GM21619 (cell line): ENCODE measurements at regions not wholly inside any gene's neighbourhood (a gene's known extent, or its start where the extent isn't known, plus 50 kb on each side); places are given as distances from the start of the nearest gene placed in this dataset.

Source experiments
- ATAC-seq: cut with Tn5 transposase; IDR thresholded peaks from one replicate; pipeline ENCODE4 v1.9.1; 2021; ENCODE audit not compliant: unreplicated experiment

- no peak for ATAC-seq
These were observed 451.1 kb upstream of the FAT1 start for GRCh38 chr4:187174749-187175148.

- ATAC-seq = no peak
These were observed 451.5 kb upstream of the FAT1 start for GRCh38 chr4:187175197-187175596.

GRCh38 chr4:187176261-187176910 lies 452.7 kb upstream of the FAT1 start:
- ATAC-seq = no peak

GRCh38 chr4:187178084-187178483 lies 454.4 kb upstream of the FAT1 start:
- ATAC-seq = no peak

GRCh38 chr4:187178587-187178986 lies 454.9 kb upstream of the FAT1 start:
- ATAC-seq = no peak

- no peak for ATAC-seq
These were observed 455.7 kb upstream of the FAT1 start for GRCh38 chr4:187179086-187180058.

GRCh38 chr4:187181054-187181453 lies 457.4 kb upstream of the FAT1 start:
- no peak for ATAC-seq

GRCh38 chr4:187183346-187183745 lies 459.7 kb upstream of the FAT1 start:
- no peak for ATAC-seq

GRCh38 chr4:187183826-187184225 lies 460.2 kb upstream of the FAT1 start:
- ATAC-seq = no peak

- ATAC-seq = no peak
These were observed 460.9 kb upstream of the FAT1 start for GRCh38 chr4:187184508-187184907.

- ATAC-seq = no peak
These were observed 464.5 kb upstream of the FAT1 start for GRCh38 chr4:187188118-187188517.

GRCh38 chr4:187188741-187189140 lies 465.1 kb upstream of the FAT1 start:
- ATAC-seq = no peak

GRCh38 chr4:187190390-187190789 lies 466.7 kb upstream of the FAT1 start:
- no peak for ATAC-seq

GRCh38 chr4:187191676-187192075 lies 468.0 kb upstream of the FAT1 start:
- ATAC-seq = no peak

GRCh38 chr4:187192266-187192665 lies 468.6 kb upstream of the FAT1 start:
- no peak for ATAC-seq

GRCh38 chr4:187193141-187193540 lies 469.5 kb upstream of the FAT1 start:
- no peak for ATAC-seq

- no peak for ATAC-seq
These were observed 480.8 kb upstream of the FAT1 start for GRCh38 chr4:187204389-187204918.

- no peak for ATAC-seq
These were observed 484.3 kb upstream of the FAT1 start for GRCh38 chr4:187207931-187208330.

- ATAC-seq = no peak
These were observed 485.0 kb upstream of the FAT1 start for GRCh38 chr4:187208651-187209050.

- no peak for ATAC-seq
These were observed 486.4 kb upstream of the FAT1 start for GRCh38 chr4:187209921-187210613.

GRCh38 chr4:187212446-187213080 lies 488.9 kb upstream of the FAT1 start:
- no peak for ATAC-seq
